Panc1 (cell line): ENCODE measurements at regions not wholly inside any gene's neighbourhood (a gene's known extent, or its start where the extent isn't known, plus 50 kb on each side); places are given as distances from the start of the nearest gene placed in this dataset.

Source experiments
- TF ChIP-seq, protein P1 (sequence below): fragments of 450-650 bp; IDR thresholded peaks from 2 replicates; pipeline ENCODE4 v1.5.1; 2017; ENCODE audit warnings: mild to moderate bottlenecking
- TF ChIP-seq, protein P2 (sequence below), 2 experiments: IDR thresholded peaks; 2 replicates each; pipeline ENCODE4 v1.6.1; 2011 to 2012; ENCODE audit warnings: low read depth in 2 of 2, control low read depth in 1 of 2, low read length in 1 of 2, mild to moderate bottlenecking in 1 of 2, moderate library complexity in 1 of 2; ENCODE audit not compliant: insufficient read depth in 1 of 2

DNA sequence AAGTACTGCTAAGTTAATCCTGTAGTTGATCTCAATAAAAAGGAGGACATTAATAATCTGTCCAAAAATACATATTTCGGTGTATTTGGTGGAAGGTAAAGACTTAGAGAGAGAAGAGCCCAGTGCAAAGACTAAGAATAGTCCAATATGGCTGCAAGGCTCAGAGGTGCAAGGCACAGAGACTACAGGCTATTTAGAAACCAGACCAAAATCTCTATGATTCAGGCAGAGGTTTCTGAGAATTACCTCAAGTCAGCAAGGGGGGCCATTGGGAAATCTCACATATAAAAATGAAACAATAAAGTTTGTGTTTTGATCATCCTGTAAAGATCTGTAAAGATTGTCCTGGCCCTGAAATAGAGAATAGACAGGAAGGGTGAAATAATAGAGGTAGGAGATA, 1173.0 kb downstream of the VRK1 start:
- TF ChIP-seq, protein P1, sequence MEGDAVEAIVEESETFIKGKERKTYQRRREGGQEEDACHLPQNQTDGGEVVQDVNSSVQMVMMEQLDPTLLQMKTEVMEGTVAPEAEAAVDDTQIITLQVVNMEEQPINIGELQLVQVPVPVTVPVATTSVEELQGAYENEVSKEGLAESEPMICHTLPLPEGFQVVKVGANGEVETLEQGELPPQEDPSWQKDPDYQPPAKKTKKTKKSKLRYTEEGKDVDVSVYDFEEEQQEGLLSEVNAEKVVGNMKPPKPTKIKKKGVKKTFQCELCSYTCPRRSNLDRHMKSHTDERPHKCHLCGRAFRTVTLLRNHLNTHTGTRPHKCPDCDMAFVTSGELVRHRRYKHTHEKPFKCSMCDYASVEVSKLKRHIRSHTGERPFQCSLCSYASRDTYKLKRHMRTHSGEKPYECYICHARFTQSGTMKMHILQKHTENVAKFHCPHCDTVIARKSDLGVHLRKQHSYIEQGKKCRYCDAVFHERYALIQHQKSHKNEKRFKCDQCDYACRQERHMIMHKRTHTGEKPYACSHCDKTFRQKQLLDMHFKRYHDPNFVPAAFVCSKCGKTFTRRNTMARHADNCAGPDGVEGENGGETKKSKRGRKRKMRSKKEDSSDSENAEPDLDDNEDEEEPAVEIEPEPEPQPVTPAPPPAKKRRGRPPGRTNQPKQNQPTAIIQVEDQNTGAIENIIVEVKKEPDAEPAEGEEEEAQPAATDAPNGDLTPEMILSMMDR = no peak
- TF ChIP-seq, protein P2, sequence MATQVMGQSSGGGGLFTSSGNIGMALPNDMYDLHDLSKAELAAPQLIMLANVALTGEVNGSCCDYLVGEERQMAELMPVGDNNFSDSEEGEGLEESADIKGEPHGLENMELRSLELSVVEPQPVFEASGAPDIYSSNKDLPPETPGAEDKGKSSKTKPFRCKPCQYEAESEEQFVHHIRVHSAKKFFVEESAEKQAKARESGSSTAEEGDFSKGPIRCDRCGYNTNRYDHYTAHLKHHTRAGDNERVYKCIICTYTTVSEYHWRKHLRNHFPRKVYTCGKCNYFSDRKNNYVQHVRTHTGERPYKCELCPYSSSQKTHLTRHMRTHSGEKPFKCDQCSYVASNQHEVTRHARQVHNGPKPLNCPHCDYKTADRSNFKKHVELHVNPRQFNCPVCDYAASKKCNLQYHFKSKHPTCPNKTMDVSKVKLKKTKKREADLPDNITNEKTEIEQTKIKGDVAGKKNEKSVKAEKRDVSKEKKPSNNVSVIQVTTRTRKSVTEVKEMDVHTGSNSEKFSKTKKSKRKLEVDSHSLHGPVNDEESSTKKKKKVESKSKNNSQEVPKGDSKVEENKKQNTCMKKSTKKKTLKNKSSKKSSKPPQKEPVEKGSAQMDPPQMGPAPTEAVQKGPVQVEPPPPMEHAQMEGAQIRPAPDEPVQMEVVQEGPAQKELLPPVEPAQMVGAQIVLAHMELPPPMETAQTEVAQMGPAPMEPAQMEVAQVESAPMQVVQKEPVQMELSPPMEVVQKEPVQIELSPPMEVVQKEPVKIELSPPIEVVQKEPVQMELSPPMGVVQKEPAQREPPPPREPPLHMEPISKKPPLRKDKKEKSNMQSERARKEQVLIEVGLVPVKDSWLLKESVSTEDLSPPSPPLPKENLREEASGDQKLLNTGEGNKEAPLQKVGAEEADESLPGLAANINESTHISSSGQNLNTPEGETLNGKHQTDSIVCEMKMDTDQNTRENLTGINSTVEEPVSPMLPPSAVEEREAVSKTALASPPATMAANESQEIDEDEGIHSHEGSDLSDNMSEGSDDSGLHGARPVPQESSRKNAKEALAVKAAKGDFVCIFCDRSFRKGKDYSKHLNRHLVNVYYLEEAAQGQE (IDR thresholded peaks at IDR 0.05; ENCODE audit: insufficient read depth in 1 of 2, low read depth in 2 of 2, low read length in 1 of 2) = no peak
